AG04449 (cell line): ENCODE measurements at regions not wholly inside any gene's neighbourhood (a gene's known extent, or its start where the extent isn't known, plus 50 kb on each side); places are given as distances from the start of the nearest gene placed in this dataset.

ENCODE experiments used
- CTCF ChIA-PET: fragments of 350-600 bp; formaldehyde crosslinking; extraction: SDS; loops from one replicate; lab custom pipeline; 2021; ENCODE audit warnings: antibody characterized with exemption; lab: Yijun Ruan, JAX
- POLR2A ChIA-PET: fragments of 400-600, 350-600 bp; formaldehyde crosslinking; extraction: SDS; loops from one replicate; lab custom pipeline; 2020; ENCODE audit warnings: antibody characterized with exemption, inconsistent platforms; lab: Yijun Ruan, JAX
- DNase-seq: peaks from one replicate; pipeline ENCODE4 v3.0.0-alpha.2; 2010; ENCODE audit warnings: low read depth, low spot score
- H3K4me3 ChIP-seq: 2 replicates; pipeline ENCODE4 v1.5.1; 2011; ENCODE audit warnings: low read depth, mild to moderate bottlenecking, control low read depth, low read length
- TF ChIP-seq, protein P1 (sequence below): IDR thresholded peaks from one replicate; pipeline ENCODE4 v1.5.1; 2011; ENCODE audit warnings: mild to moderate bottlenecking, moderate library complexity, low read length, control low read depth, inconsistent platforms; ENCODE audit not compliant: insufficient read depth; ENCODE audit errors: missing control alignments

DNA sequence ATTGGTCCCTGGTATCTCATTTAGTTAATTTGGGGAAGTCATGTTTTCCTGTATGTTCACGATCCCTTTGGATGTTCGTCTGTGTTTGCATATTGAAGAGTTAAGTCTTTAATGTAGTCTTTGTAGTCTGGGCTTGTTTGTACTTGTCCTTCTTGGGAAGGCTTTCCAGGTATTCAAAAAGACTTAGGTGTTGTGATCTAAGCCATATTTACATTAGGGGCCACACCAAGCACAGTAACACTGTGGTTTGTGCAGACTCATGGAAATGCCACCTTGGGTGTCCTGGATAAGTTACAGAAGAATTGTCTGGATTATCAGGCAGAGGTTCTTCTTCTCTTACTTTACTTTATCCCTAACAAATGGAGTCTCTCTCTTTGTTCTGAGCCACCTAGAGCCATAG, 380.3 kb downstream of the CCER1 start:
- CTCF ChIA-PET = no interaction called here
- DNase-seq = no peak
- no peak overlapping the region for H3K4me3 ChIP-seq
- POLR2A ChIA-PET = no interaction called here
- TF ChIP-seq, protein P1, sequence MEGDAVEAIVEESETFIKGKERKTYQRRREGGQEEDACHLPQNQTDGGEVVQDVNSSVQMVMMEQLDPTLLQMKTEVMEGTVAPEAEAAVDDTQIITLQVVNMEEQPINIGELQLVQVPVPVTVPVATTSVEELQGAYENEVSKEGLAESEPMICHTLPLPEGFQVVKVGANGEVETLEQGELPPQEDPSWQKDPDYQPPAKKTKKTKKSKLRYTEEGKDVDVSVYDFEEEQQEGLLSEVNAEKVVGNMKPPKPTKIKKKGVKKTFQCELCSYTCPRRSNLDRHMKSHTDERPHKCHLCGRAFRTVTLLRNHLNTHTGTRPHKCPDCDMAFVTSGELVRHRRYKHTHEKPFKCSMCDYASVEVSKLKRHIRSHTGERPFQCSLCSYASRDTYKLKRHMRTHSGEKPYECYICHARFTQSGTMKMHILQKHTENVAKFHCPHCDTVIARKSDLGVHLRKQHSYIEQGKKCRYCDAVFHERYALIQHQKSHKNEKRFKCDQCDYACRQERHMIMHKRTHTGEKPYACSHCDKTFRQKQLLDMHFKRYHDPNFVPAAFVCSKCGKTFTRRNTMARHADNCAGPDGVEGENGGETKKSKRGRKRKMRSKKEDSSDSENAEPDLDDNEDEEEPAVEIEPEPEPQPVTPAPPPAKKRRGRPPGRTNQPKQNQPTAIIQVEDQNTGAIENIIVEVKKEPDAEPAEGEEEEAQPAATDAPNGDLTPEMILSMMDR = no peak

DNA sequence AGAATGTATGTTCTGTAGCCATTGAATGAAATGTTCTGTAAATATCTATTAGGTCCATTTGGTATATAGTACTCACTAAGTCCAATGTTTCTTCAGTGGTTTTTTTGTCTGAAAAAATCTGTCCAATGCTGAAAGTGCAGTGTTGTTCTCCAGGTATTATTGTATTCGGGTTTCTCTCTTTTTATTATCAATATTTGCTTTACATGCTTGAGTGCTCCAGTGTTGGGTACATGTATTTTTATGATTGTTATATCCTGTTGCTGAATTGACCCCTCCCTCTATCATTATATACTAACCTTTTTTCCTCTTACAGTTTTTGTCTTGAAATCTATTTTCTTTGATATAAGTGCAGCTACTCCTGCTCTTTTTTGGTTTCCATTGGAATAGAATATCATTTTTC, 382.2 kb downstream of the CCER1 start:
- DNase-seq = no peak
- no peak overlapping the region for H3K4me3 ChIP-seq
- POLR2A ChIA-PET = no interaction called here
- TF ChIP-seq, protein P1 = no peak
- CTCF ChIA-PET = no interaction called here

- TF ChIP-seq, protein P1 = no peak
- ChIA-PET POLR2A (no interaction called here), CTCF (no interaction called here)
- H3K4me3 ChIP-seq = no peak overlapping the region
- no peak for DNase-seq
These were observed 385.3 kb downstream of the CCER1 start for GRCh38 chr12:90569685-90570084.

GRCh38 chr12:90562671-90563070, 392.3 kb downstream of the CCER1 start:
- ChIA-PET CTCF (no interaction called here), POLR2A (no interaction called here)
- H3K4me3 ChIP-seq = no peak overlapping the region
- TF ChIP-seq, protein P1 = no peak
- no peak for DNase-seq

- CTCF ChIA-PET = no interaction called here
These were observed 406.4 kb downstream of the CCER1 start for GRCh38 chr12:90548595-90548994.

GRCh38 chr12:90546511-90546910, 408.5 kb downstream of the CCER1 start:
- POLR2A ChIA-PET = no interaction called here
- no peak for DNase-seq
- TF ChIP-seq, protein P1 = no peak
- H3K4me3 ChIP-seq = no peak overlapping the region
- CTCF ChIA-PET = no interaction called here

More at GRCh38 chr12:90548595-90548994, 406.4 kb downstream of the CCER1 start:
- no peak overlapping the region for H3K4me3 ChIP-seq
- no peak for DNase-seq
- POLR2A ChIA-PET = no interaction called here
- TF ChIP-seq, protein P1 = no peak
